ENCODE measurements at regions not wholly inside any gene's neighbourhood (a gene's known extent, or its start where the extent isn't known, plus 50 kb on each side); places are given as distances from the start of the nearest gene placed in this dataset.
"Not testable (repeated sequence)": the region's sequence is repeated elsewhere in the genome, so short reads cannot be mapped to it uniquely, and the experiment has no call there.

DNA sequence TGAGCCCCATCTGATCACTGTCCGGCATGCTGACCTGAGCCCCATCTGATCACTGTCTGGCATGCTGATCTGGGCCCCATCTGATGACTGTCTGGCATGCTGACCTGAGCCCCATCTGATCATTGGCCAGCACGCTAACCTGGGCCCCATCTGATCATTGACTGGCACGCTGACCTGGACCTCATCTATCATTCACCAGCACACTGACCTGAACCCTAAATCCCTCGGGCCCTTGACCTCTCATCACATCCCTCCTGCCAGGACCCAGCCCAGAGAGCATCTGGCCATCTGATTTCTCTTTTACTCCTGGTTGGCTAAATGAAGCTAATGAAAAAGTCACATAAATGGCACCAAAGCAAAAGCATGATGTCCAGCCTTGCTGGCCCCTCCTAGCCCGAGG lies 207.1 kb downstream of the NDUFA10 start:
- TF ChIP-seq, protein P1, sequence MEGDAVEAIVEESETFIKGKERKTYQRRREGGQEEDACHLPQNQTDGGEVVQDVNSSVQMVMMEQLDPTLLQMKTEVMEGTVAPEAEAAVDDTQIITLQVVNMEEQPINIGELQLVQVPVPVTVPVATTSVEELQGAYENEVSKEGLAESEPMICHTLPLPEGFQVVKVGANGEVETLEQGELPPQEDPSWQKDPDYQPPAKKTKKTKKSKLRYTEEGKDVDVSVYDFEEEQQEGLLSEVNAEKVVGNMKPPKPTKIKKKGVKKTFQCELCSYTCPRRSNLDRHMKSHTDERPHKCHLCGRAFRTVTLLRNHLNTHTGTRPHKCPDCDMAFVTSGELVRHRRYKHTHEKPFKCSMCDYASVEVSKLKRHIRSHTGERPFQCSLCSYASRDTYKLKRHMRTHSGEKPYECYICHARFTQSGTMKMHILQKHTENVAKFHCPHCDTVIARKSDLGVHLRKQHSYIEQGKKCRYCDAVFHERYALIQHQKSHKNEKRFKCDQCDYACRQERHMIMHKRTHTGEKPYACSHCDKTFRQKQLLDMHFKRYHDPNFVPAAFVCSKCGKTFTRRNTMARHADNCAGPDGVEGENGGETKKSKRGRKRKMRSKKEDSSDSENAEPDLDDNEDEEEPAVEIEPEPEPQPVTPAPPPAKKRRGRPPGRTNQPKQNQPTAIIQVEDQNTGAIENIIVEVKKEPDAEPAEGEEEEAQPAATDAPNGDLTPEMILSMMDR (IDR thresholded peaks at IDR 0.05) = no peak
- no peak for TF ChIP-seq ZFX (IDR thresholded peaks at IDR 0.05; ENCODE audit: borderline replicate concordance)
- no peak overlapping the region for H3K27ac ChIP-seq

DNA sequence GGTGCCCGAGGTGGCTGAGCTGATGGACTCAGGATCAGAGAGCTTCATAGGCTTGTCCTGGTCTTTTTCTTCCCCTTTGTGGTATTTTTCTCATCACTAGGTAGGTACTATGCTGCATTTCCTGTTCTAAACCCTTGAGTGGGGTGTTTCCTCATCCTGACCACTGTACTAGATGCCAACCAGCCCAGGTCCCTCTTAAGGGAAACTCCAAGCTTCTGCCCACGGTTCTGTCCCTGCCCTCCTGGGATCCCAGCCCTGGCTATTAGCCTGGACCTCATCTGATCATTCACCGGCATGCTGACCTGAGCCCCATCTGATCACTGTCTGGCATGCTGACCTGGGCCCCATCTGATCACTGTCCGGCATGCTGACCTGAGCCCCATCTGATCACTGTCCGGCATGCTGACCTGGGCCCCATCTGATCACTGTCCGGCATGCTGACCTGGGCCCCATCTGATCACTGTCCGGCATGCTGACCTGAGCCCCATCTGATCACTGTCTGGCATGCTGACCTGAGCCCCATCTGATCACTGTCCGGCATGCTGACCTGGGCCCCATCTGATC lies 207.6 kb downstream of the NDUFA10 start:
- not testable (repeated sequence) for H3K27ac ChIP-seq

DNA sequence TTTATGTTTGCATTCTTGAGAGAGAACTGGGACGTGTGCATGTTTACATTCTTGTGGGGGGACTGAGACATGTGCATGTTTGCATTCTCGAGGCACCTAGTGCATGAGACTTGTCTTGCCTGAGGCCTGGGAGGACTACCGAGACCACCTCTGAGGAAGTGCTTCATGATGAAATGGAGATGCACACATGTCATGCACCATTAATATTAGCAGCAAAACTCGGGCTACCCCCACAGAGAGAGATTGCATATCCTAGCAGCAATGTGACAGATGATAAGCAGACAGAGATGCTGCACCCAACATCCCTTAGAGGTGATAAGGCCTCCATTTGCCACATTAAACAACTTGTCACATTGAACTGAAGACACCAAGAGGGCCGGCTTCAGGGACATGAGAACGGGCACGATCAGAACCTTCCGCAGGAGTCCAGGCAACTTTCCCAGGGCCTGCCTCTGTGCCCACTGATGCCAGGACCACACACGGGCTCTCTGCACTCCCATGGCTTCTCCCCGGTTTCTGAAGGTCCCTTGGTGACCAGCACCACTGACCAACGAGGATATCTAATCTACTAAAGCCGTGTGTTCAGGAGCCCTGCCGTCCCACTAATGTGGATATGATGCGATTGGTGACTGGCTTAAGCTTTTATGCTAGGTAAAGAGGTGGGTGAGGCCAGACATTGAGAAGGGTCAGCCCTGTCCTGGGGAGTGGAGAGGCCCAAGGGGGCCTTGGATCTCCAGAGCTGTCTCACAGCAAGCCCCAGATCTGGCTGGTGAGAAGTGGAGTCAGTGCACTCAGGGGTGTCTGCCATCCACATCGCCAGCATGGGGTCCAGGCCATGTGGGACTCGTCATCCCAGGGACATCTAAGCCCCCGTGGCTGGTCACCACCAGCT lies 208.3 kb downstream of the NDUFA10 start:
- H3K27ac ChIP-seq = no peak overlapping the region

DNA sequence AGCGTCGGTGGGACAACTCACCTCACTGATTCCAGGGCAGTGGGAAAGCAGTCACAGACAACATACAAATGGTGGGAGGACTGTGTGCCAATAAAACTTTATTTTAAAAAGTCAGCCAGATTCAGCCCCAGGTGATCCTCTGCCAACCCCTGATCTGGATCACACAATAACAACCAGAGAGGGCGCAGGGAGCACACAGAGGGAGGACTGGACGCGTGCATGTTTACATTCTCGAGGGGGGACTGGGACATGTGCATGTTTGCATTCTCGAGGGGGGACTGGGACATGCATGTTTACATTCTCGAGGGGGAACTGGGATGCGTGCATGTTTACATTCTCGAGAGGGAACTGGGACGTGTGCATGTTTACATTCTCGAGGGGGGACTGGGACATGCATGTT lies 209.5 kb downstream of the NDUFA10 start:
- TF ChIP-seq, protein P1 (IDR thresholded peaks at IDR 0.05) = no peak
- no peak for TF ChIP-seq ZFX (IDR thresholded peaks at IDR 0.05; ENCODE audit: borderline replicate concordance)

More for the DNA sequence above, 208.3 kb downstream of the NDUFA10 start:
- TF ChIP-seq ZFX (IDR thresholded peaks at IDR 0.05; ENCODE audit: borderline replicate concordance) = no peak
- TF ChIP-seq, protein P1 (IDR thresholded peaks at IDR 0.05) = no peak

DNA sequence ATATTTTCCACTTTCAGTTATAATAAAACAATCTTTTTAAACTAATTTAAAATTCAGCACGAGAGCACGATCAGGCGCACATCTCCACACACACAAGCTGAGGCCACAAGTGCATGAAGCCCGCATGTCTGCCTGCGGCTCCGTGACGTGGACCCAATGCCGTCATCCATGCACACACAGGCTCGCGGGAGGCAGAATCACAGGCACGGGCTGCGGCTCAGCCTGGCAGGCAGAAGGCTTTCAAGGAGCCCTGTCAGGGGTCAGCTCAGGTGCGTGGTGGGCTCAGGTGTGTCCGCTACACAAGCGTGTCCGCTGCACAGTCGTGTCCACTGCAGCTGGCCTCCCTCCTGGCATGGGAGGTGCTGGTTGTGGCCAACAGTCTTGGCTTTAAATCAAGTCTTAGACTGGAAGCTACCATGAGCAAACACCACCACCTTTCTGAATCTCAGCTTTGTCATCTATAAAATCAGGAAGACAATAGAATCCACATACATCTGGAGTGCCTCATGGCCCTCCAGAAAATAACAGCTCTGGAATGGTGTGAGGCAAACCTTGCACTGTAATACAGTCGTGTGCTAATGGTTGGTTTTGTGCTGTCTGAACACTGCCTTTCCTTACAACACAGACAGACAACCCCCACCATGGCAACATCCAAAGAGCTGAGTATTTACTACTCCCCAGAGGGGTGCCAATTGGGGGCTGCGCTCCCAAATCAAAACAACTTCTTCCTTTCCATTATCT lies 210.1 kb downstream of the NDUFA10 start:
- H3K27ac ChIP-seq = no peak overlapping the region
- TF ChIP-seq, protein P1 (IDR thresholded peaks at IDR 0.05) = no peak
- no peak for TF ChIP-seq ZFX (IDR thresholded peaks at IDR 0.05; ENCODE audit: borderline replicate concordance)

More for the DNA sequence above, 209.5 kb downstream of the NDUFA10 start:
- no peak overlapping the region for H3K27ac ChIP-seq

DNA sequence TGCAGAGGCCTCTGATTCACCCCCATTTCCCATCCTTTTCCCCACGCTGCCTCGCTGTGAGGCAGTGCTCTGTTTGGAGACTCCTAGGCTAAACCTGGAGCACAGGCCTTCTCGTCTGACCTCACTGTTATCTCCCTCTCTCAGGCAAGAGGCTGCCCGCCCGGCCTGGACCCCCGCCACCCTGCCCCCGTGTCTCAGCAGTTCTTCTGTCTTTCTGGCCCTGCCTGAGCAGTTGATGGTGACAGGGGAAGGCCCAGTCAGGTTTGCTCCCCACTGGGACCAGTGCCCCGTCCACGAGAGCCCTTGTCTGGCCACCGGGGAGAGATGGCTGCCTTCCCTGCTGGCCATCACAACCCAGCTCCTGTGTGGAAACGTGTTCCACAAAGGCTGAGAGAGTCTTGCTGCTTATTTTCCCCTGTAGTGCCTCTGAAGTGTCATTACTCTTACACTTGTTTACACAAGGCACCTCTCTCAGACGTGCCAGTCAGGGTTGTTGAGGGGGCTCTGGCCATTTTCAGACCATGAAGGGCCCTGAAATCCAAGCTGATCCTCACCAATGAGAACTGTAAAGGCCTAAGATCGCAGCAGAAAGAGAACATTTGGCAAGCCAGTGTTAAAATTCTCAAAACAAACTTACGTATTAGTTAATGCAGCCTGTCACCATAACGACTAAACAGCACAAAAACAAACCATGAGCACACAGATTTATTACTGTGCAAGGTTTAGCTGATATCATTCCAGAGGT lies 210.9 kb downstream of the NDUFA10 start:
- H3K27ac ChIP-seq = no peak overlapping the region
- no peak for TF ChIP-seq ZFX (IDR thresholded peaks at IDR 0.05; ENCODE audit: borderline replicate concordance)
- TF ChIP-seq, protein P1 (IDR thresholded peaks at IDR 0.05) = no peak

Measured in 22Rv1 (cell line).